NCI-H2081 treated with DMSO at 0.1 percent for 48 hours (cell line): ENCODE measurements at regions not wholly inside any gene's neighbourhood (a gene's known extent, or its start where the extent isn't known, plus 50 kb on each side); places are given as distances from the start of the nearest gene placed in this dataset.
"Not testable (repeated sequence)": the region's sequence is repeated elsewhere in the genome, so short reads cannot be mapped to it uniquely, and the experiment has no call there.

ENCODE experiments used
- DNase-seq: peaks from one replicate; lab custom pipeline; 2025; lab: John Stamatoyannopoulos, UW

DNA sequence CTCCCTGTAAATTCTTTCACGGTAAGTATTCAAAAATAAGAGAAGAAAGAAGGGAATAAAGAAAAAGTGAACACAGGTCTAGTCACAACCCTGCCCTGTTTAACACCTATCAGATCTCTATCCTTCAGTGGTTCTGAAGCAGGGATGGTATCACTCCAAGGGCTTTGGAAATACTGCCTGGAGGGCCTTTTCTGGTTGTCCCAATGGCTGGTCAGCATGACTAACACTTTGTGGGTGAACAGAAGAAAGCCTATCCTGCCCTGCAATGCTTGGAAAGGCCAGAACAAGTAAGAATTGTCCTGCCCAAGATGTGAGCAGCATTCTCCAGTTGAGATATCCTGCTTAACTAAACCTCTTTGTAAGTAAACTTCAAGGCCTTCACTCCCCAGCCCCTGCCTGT lies 124.9 kb downstream of the TMEM167A start:
- no peak for DNase-seq

DNA sequence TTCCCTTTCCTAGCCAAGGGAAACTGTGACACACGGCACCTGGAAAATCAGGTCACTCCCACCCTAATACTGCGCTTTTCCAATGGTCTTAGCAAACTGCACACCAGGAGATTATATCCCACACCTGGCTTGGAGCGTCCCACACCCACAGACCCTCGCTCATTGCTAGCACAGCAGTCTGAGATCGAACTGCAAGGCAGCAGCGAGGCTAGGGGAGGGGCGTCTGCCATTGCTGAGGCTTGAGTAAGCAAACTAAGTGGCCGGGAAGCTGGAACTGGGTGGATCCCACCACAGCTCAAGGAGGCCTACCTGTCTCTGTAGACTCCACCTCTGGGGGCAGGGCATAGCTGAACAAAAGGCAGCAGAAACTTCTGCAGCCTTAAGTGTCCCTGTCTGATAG lies 132.9 kb downstream of the TMEM167A start:
- DNase-seq, result not testable (repeated sequence)

- DNase-seq, result no peak
Observed at GRCh38 chr5:82942083-82942881, 134.9 kb downstream of the TMEM167A start.

DNA sequence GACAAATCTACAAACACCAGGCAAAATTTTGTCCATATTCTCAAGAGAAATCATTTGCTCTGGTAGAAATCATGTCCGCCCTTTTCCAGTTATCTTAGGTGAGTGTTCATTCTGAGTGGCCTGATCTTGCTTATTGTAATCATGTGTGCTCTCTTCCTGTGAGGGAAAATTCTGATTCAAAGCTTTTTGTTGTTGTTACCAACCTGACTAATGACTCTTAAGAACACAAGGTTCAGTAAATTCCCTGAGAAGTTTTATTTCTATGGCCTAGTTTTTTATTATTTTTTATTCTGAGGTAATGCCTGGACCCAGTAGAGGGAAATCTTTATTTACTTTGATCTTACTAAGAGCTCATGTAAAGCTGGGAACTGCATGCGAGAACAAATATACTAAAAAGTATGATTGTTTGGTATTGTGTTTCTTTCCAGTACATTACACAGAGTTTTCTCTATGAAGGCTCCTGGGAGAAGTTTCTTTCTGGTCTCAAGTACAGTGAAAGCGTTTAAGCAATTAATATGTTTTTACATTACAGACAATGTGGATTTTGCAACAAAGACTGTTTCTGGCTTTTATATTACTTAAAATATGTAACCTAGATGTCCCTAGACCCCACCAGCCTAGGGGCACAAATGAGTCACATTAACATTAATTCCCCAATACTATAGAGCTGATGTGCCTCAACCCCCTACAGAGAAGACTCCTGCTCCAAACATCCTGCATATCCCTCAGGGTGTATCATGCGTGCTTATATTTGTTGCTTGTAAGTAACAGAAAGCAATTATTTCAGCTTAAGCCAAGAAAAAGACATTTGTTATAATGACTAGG lies 138.1 kb downstream of the TMEM167A start:
- no peak for DNase-seq

DNA sequence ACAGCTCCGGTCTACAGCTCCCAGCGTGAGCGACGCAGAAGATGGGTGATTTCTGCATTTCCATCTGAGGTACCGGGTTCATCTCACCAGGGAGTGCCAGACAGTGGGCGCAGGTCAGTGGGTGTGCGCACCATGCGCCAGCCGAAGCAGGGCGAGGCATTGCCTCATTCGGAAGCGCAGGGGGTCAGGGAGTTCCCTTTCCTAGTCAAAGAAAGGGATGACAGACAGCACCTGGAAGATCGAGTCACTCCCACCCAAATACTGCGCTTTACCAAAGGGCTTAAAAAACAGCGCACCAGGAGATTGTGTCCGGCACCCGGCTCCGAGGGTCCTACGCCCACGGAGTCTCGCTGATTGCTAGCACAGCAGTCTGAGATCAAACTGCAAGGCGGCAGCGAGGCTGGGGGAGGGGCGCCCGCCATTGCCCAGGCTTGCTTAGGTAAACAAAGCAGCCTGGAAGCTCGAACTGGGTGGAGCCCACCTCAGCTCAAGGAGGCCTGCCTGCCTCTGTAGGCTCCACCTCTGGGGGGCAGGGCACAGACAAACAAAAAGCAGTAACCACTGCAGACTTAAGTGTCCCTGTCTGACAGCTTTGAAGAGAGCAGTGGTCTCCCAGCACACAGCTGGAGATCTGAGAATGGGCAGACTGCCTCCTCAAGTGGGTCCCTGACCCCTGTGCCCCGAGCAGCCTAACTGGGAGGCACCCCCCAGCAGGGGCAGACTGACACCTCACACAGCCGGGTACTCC lies 144.5 kb downstream of the TMEM167A start:
- not testable (repeated sequence) for DNase-seq

GRCh38 chr5:82931110-82931509 lies 146.1 kb downstream of the TMEM167A start:
- DNase-seq, result no peak

- no peak for DNase-seq
Observed at GRCh38 chr5:82925061-82925411, 152.2 kb downstream of the TMEM167A start.

DNA sequence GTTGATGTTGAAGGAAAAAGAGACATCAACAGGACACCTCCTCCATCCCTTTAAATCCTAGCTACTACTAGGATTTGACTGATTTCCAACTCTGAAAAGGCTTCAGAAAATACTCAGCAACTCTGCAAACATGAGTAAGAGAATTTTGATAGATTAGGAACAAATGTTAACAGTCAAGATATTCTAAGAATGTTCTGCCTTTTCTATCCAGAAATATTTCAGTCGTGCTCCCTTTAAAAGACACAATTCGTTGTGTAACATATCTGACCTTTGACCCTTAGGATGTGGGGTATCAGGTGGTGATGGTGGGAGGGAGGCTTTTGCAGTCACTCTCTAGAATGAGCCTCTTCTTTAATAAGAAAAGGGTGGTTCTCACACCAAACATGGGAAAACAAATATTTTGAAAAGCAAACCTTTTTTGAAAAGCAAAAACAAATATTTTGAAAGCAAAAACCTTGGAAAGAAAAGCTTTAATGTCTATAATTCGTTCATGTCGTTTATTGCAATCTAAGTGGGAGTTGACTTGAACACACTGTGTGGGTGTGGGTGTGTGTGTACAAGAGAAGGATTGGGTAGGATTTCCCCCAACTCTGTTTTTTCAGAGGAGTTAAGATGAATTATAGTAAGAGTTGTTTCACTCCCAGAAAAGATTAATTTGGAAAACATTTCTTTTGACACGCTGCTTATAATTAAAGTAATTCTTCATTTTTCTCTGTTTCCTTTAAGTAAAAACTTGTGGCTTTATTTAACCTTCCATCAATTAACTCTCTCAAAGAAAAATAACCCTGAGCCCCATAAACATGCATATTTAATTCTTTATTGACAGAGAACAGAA lies 152.8 kb downstream of the TMEM167A start:
- no peak for DNase-seq

GRCh38 chr5:82922086-82922734 lies 155.0 kb downstream of the TMEM167A start:
- no peak for DNase-seq

GRCh38 chr5:82918311-82919031 lies 158.7 kb downstream of the TMEM167A start:
- DNase-seq, result no peak

DNA sequence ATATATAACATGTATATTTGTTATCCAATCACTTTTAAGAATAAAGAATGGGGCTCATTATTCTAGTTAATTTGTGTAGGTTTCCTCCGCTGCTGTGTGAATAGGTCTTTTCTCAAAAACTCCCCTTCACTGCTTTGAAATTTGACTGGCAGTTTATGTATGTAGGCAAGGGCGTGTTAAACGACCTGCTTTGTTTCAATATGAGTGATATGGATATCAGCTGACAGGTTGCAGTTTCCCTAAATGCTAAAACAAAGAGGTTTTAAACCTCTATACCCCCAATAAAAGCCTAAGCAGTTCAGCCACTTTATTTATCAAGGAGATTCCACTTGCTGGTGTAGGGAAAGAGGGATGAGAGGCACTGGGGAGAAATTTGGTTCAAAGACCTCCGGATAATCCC lies 159.6 kb downstream of the TMEM167A start:
- no peak for DNase-seq

GRCh38 chr5:82913971-82914370 lies 163.2 kb downstream of the TMEM167A start:
- DNase-seq, result no peak

DNA sequence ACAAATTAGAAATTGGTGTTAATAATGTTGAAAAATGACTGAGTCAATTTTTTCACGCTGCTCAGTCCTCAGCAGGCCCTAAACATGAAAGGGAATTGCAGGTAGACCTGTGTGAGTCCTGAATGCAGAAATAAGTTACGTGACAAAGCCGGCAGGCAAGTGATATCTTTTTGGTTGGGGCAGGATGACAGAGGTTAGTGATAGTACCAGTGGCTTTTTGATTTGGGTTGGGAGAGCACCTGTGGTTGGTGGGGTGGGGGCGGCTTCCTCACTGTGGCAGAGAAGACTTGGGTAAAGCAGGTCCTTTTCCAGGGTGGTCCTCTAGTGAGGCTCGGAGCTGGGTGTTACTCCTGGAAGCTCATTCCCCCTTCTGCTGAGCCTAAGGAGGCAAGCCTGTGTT lies 164.7 kb downstream of the TMEM167A start:
- no peak for DNase-seq

- no peak for DNase-seq
Observed at GRCh38 chr5:82911910-82912309, 165.3 kb downstream of the TMEM167A start.

DNA sequence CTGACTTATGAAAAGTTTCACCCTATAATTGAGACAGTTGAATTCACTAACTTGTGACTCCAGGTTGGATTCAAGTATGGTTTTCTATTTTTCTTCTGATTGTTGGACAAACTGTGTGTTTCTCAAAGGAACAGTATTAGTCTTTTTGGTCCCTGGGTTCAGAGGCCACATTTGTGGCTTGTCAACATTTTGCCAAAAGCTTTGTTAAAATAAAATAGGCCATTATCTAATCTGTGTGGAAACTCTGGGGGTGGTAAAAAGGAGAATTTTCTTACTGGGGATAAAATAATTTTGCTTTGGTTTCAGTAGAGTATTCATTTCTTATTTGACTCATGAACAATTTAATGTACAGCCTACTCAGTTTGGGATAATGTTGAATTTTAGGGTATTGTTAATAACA lies 166.3 kb downstream of the TMEM167A start:
- DNase-seq, result no peak

GRCh38 chr5:82910491-82910890 lies 166.7 kb downstream of the TMEM167A start:
- DNase-seq, result no peak

- no peak for DNase-seq
Observed at GRCh38 chr5:82909771-82910170, 167.4 kb downstream of the TMEM167A start.

DNA sequence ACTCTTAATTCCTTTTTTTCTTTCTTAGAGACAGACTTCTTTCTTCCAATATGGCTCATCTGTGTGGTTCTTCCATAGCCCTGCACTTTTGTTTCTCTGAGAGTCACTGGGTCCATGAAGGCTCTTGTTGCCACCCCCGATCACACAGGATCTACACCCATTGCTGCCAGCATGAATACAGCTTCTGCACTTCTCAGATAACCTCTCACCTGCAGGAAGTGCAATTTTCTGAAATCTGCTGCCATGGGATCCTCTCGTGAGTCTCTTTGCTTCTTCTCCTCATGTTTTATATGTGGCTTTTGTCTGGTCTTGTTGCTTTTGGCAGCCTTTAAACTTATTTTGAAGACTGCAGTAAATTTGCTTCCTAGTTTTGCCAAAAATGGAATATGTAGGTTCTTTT lies 171.2 kb downstream of the TMEM167A start:
- DNase-seq, result no peak

DNA sequence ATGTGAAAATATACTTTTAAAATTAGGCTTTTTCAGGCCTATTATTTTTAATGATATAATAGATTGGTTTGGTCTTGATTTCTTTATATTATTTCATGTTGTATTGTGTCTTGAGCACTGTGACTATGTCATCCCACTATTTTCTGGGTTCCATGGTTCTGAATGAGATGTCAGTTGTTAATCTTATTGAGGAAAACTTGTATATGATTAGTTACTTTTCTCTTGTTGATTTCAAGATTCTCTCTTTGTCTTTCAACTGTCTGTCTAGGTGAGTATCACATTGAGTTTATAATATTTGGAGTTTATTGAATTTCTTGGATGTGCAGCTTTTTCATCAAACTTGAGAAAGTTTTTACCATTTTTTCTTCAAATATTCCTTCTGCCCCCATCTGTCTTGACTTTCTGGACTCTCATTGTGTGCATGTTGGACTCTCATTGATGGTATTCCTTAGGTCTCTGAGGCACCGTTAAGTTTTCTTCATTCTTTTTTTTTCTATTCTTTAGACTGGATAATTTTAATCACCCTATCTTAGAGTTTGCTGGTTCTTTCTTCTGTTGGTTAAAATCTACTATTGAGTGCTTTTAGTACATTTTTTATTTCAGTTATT lies 175.8 kb downstream of the TMEM167A start:
- DNase-seq, result no peak

- DNase-seq, result no peak
Observed at GRCh38 chr5:82894716-82895115, 182.5 kb downstream of the TMEM167A start.
